HEK293 (cell line): ENCODE measurements at regions not wholly inside any gene's neighbourhood (a gene's known extent, or its start where the extent isn't known, plus 50 kb on each side); places are given as distances from the start of the nearest gene placed in this dataset.

Experiments
- HOXC10 ChIP-seq: sonication (generic); formaldehyde crosslinking; IDR thresholded peaks from 2 replicates; pipeline ENCODE4 v1.8.1; 2023; ENCODE audit warnings: mild to moderate bottlenecking, missing genetic modification reagents
- INSM2 ChIP-seq: fragments of 450-650 bp; formaldehyde crosslinking; IDR thresholded peaks from 2 replicates; pipeline ENCODE4 v1.5.1; 2016; ENCODE audit warnings: missing biosample characterization, missing genetic modification characterization
- KLF16 ChIP-seq: fragments of 450-650 bp; formaldehyde crosslinking; IDR thresholded peaks from 2 replicates; pipeline ENCODE4 v1.5.1; 2017; ENCODE audit warnings: missing biosample characterization, missing genetic modification characterization
- PRDM2 ChIP-seq: fragments of 450-650 bp; formaldehyde crosslinking; IDR thresholded peaks from 2 replicates; pipeline ENCODE4 v1.5.1; 2016; ENCODE audit warnings: missing biosample characterization, missing genetic modification characterization, borderline replicate concordance
- REST ChIP-seq: fragments of 450-650 bp; formaldehyde crosslinking; IDR thresholded peaks from 2 replicates; pipeline ENCODE4 v1.5.1; 2016; ENCODE audit warnings: missing biosample characterization, missing genetic modification characterization
- SP2 ChIP-seq: fragments of 450-650 bp; formaldehyde crosslinking; IDR thresholded peaks from 2 replicates; pipeline ENCODE4 v1.5.1; 2016; ENCODE audit warnings: missing biosample characterization, missing genetic modification characterization
- TCF7L2 ChIP-seq: IDR thresholded peaks from 2 replicates; pipeline ENCODE4 v1.6.1; 2011; ENCODE audit warnings: low read depth, mild to moderate bottlenecking, inconsistent platforms, low read length, moderate library complexity, borderline replicate concordance
- TRIM28 ChIP-seq: IDR thresholded peaks from 2 replicates; pipeline ENCODE4 v1.6.1; 2011; ENCODE audit warnings: low read length, control low read depth, borderline replicate concordance
- YY2 ChIP-seq: fragments of 450-650 bp; formaldehyde crosslinking; IDR thresholded peaks from 2 replicates; pipeline ENCODE4 v1.5.1; 2016; ENCODE audit warnings: missing biosample characterization, missing genetic modification characterization
- ZFP69B ChIP-seq: fragments of 450-650 bp; formaldehyde crosslinking; IDR thresholded peaks from 2 replicates; pipeline ENCODE4 v1.5.1; 2016; ENCODE audit warnings: missing biosample characterization, missing genetic modification characterization
- ZIC2 ChIP-seq: fragments of 450-650 bp; formaldehyde crosslinking; IDR thresholded peaks from 2 replicates; pipeline ENCODE4 v1.5.1; 2016; ENCODE audit warnings: missing biosample characterization, missing genetic modification characterization
- ZNF114 ChIP-seq: fragments of 450-650 bp; formaldehyde crosslinking; IDR thresholded peaks from 2 replicates; pipeline ENCODE4 v1.5.0; 2017; ENCODE audit warnings: missing biosample characterization, missing genetic modification characterization
- ZNF19 ChIP-seq: fragments of 450-650 bp; formaldehyde crosslinking; IDR thresholded peaks from 2 replicates; pipeline ENCODE4; 2016; ENCODE audit warnings: missing biosample characterization, missing genetic modification characterization, low read depth
- ZNF221 ChIP-seq: fragments of 450-650 bp; formaldehyde crosslinking; IDR thresholded peaks from 2 replicates; pipeline ENCODE4 v1.5.1; 2017; ENCODE audit warnings: missing biosample characterization, missing genetic modification characterization, borderline replicate concordance
- ZNF521 ChIP-seq: fragments of 450-650 bp; formaldehyde crosslinking; IDR thresholded peaks from 2 replicates; pipeline ENCODE4 v1.5.1; 2017; ENCODE audit warnings: missing biosample characterization, mild to moderate bottlenecking, missing genetic modification characterization
- ZNF530 ChIP-seq: fragments of 450-650 bp; formaldehyde crosslinking; IDR thresholded peaks from 2 replicates; pipeline ENCODE4 v1.5.1; 2016; ENCODE audit warnings: low read depth, missing biosample characterization, missing genetic modification characterization
- ZNF558 ChIP-seq: fragments of 450-650 bp; formaldehyde crosslinking; IDR thresholded peaks from 2 replicates; pipeline ENCODE4 v1.5.1; 2016; ENCODE audit warnings: missing biosample characterization, missing genetic modification characterization
- ZNF610 ChIP-seq: fragments of 450-650 bp; formaldehyde crosslinking; IDR thresholded peaks from 2 replicates; pipeline ENCODE4 v1.5.1; 2016; ENCODE audit warnings: missing biosample characterization, missing genetic modification characterization, borderline replicate concordance
- ZNF623 ChIP-seq: fragments of 450-650 bp; formaldehyde crosslinking; IDR thresholded peaks from 2 replicates; pipeline ENCODE4 v1.5.1; 2016; ENCODE audit warnings: missing biosample characterization, missing genetic modification characterization
- TF ChIP-seq, protein P1 (sequence below): fragments of 450-650 bp; formaldehyde crosslinking; IDR thresholded peaks from 2 replicates; pipeline ENCODE4 v1.5.1; 2016; ENCODE audit warnings: missing biosample characterization, missing genetic modification characterization
- TF ChIP-seq, protein P2 (sequence below): fragments of 450-650 bp; formaldehyde crosslinking; IDR thresholded peaks from 2 replicates; pipeline ENCODE4 v1.5.1; 2016; ENCODE audit warnings: missing biosample characterization, missing genetic modification characterization
- TF ChIP-seq, protein P3 (sequence below): sonication (generic); formaldehyde crosslinking; IDR thresholded peaks from 2 replicates; pipeline ENCODE4 v1.8.1; 2022; ENCODE audit warnings: mild to moderate bottlenecking, moderate library complexity, missing genetic modification reagents
- TF ChIP-seq, protein P4 (sequence below): fragments of 450-650 bp; formaldehyde crosslinking; IDR thresholded peaks from 2 replicates; pipeline ENCODE4 v1.5.1; 2016; ENCODE audit warnings: missing biosample characterization, missing genetic modification characterization
- TF ChIP-seq, protein P5 (sequence below): fragments of 450-650 bp; formaldehyde crosslinking; IDR thresholded peaks from 2 replicates; pipeline ENCODE4 v1.5.1; 2017; ENCODE audit warnings: missing biosample characterization, missing genetic modification characterization

DNA sequence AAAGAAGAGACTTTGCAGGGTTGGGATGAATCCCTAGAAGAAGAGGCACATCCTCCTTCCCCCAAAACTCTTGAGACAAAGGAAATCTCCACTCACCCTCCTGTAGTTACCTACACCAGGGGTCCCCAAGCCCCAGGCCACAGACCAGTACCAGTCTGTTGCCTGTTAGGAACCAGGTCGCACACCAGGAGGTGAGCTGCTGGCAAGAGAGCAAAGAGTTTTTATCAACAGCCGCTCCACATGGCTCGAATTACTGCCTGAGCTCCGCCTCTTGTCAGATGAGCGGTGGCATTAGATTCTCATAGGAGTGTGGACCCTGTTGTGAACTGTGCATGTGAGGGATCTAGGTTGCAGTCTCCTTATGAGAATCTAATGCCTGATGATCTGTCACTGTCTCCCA, 98.9 kb downstream of the CCT6B start (continued):
- TF ChIP-seq REST (tag by site-specific recombination): no peak
- TF ChIP-seq KLF16 (tag by site-specific recombination): no peak
- no peak for TF ChIP-seq ZNF530
- TF ChIP-seq, protein P1, sequence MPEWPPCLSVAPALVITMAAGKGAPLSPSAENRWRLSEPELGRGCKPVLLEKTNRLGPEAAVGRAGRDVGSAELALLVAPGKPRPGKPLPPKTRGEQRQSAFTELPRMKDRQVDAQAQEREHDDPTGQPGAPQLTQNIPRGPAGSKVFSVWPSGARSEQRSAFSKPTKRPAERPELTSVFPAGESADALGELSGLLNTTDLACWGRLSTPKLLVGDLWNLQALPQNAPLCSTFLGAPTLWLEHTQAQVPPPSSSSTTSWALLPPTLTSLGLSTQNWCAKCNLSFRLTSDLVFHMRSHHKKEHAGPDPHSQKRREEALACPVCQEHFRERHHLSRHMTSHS (tag by site-specific recombination): no peak
- TF ChIP-seq, protein P2, sequence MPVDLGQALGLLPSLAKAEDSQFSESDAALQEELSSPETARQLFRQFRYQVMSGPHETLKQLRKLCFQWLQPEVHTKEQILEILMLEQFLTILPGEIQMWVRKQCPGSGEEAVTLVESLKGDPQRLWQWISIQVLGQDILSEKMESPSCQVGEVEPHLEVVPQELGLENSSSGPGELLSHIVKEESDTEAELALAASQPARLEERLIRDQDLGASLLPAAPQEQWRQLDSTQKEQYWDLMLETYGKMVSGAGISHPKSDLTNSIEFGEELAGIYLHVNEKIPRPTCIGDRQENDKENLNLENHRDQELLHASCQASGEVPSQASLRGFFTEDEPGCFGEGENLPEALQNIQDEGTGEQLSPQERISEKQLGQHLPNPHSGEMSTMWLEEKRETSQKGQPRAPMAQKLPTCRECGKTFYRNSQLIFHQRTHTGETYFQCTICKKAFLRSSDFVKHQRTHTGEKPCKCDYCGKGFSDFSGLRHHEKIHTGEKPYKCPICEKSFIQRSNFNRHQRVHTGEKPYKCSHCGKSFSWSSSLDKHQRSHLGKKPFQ (tag by site-specific recombination): no peak
- no peak for TF ChIP-seq HOXC10 (CRISPR knock-in tag)
- TF ChIP-seq SP2 (tag by site-specific recombination): no peak
- no peak for TF ChIP-seq INSM2
- TF ChIP-seq ZNF610 (tag by site-specific recombination): peak; percentile 96
- TF ChIP-seq ZNF558 (tag by site-specific recombination): no peak
- TF ChIP-seq YY2 (tag by site-specific recombination): no peak
- no peak for TF ChIP-seq PRDM2 (tag by site-specific recombination)
- TF ChIP-seq, protein P3, sequence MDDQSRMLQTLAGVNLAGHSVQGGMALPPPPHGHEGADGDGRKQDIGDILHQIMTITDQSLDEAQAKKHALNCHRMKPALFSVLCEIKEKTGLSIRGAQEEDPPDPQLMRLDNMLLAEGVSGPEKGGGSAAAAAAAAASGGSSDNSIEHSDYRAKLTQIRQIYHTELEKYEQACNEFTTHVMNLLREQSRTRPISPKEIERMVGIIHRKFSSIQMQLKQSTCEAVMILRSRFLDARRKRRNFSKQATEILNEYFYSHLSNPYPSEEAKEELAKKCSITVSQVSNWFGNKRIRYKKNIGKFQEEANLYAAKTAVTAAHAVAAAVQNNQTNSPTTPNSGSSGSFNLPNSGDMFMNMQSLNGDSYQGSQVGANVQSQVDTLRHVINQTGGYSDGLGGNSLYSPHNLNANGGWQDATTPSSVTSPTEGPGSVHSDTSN (CRISPR knock-in tag): no peak
- TF ChIP-seq TRIM28: 0 out of 2 replicates have a peak, but pooled peaks have one; percentile 36
- no peak for TF ChIP-seq ZNF521 (tag by site-specific recombination)
- no peak for TF ChIP-seq ZNF19 (tag by site-specific recombination)
- TF ChIP-seq, protein P4, sequence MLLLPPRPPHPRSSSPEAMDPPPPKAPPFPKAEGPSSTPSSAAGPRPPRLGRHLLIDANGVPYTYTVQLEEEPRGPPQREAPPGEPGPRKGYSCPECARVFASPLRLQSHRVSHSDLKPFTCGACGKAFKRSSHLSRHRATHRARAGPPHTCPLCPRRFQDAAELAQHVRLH (tag by site-specific recombination): no peak
- TF ChIP-seq ZIC2 (tag by site-specific recombination): peak; percentile 86
- peak; percentile 40; the same call in 1 of the 2 replicates for TF ChIP-seq TCF7L2
- TF ChIP-seq, protein P5, sequence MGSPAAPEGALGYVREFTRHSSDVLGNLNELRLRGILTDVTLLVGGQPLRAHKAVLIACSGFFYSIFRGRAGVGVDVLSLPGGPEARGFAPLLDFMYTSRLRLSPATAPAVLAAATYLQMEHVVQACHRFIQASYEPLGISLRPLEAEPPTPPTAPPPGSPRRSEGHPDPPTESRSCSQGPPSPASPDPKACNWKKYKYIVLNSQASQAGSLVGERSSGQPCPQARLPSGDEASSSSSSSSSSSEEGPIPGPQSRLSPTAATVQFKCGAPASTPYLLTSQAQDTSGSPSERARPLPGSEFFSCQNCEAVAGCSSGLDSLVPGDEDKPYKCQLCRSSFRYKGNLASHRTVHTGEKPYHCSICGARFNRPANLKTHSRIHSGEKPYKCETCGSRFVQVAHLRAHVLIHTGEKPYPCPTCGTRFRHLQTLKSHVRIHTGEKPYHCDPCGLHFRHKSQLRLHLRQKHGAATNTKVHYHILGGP (tag by site-specific recombination): no peak
- TF ChIP-seq ZNF114 (tag by site-specific recombination): no peak
- no peak for TF ChIP-seq ZNF221
- no peak for TF ChIP-seq ZFP69B (tag by site-specific recombination)
- TF ChIP-seq ZNF623: no peak
